GM19395 (cell line): ENCODE measurements at regions not wholly inside any gene's neighbourhood (a gene's known extent, or its start where the extent isn't known, plus 50 kb on each side); places are given as distances from the start of the nearest gene placed in this dataset.
"Not testable (repeated sequence)": the region's sequence is repeated elsewhere in the genome, so short reads cannot be mapped to it uniquely, and the experiment has no call there.

Experiments
- ATAC-seq: cut with Tn5 transposase; IDR thresholded peaks from one replicate; pipeline ENCODE4 v1.9.1; 2021; ENCODE audit warnings: mild to moderate bottlenecking, moderate library complexity; ENCODE audit not compliant: unreplicated experiment

DNA sequence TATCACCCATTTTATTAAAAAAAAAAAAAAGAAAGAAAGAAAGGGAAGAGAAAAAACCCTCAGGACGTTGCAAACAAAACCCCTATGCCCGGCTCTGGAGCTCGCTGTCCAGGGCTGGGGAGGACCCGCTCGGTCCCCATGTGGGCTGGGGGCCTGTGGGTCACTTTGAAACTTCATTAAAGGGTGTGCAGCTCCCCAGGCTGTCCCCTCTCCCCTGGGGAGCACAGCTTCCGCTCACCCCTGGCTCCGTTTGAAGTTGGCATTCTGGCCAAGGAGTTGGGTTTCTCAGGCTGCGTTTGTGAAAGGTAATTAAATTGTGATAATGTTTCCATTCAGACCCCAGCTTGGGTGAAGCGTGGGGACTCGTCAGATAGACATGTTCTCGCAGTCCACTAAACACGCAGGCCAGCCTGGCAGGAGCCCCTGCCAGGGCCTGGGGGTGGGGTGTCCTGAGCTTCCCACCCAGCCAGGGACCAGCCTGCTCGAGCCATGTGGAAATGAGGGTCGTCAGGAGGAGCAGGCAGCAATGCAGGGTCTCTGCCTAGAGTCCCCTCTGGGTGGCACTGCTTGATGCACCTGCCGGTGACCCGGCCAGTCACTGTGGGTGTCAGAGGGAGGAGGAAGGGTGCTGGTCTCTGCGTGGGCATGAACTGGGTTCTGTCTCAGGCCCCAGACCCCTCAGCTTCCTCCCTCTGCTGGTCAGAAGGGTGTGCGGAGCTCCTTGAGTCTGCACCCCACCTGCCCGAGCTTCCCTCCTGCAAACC lies 166.2 kb downstream of the INHBB start:
- no peak for ATAC-seq

- no peak for ATAC-seq
Observed at GRCh38 chr2:120513776-120514357, 167.9 kb downstream of the INHBB start.

DNA sequence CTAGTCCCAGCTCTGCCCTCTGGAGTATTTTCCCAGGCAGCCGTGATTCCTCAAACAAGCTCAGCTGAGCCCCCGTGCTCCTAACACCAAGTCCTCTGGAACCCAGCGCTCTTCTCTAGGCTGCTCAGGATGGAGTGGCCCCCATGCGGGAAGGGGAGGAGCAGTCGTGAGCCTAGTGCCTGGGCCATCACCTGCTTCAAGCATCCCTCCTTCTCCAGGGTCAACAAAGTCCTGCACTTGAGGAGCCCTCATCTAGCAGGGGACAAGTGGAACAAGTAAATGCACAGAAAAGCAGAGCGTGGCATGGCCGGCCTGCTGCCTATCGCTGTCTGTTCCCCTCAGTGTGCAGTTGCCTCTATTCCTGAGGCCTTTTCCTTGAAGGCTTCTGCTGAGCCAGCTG lies 168.6 kb downstream of the INHBB start:
- ATAC-seq: no peak

DNA sequence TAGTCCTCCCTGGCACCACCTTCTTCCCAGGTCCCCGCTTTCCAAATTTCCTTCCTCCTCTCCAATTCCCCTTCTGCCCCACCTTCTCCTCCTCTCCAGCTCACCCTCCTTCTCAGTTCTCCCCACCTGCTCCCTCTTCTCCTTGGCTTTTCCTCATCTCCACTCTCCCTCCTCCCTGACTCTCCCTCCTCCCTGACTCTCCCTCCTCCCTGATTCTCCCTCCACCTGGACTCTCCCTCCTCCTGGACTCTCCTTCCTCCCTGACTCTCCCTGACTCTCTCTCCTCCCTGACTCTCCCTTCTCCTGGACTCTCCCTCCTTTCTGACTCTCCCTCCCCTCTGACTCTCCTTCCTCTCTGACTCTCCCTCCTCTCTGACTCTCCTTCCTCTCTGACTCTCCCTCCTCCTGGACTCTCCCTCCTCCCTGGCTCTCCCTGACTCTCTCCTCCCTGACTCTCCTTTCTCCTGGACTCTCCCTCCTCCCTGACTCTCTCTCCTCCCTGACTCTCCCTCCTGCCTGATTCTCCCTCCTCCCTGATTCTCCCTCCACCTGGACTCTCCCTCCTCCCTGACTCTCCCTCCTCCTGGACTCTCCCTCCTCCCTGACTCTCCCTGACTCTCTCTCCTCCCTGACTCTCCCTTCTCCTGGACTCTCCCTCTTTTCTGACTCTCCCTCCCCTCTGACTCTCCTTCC lies 169.3 kb downstream of the INHBB start:
- ATAC-seq: not testable (repeated sequence)

DNA sequence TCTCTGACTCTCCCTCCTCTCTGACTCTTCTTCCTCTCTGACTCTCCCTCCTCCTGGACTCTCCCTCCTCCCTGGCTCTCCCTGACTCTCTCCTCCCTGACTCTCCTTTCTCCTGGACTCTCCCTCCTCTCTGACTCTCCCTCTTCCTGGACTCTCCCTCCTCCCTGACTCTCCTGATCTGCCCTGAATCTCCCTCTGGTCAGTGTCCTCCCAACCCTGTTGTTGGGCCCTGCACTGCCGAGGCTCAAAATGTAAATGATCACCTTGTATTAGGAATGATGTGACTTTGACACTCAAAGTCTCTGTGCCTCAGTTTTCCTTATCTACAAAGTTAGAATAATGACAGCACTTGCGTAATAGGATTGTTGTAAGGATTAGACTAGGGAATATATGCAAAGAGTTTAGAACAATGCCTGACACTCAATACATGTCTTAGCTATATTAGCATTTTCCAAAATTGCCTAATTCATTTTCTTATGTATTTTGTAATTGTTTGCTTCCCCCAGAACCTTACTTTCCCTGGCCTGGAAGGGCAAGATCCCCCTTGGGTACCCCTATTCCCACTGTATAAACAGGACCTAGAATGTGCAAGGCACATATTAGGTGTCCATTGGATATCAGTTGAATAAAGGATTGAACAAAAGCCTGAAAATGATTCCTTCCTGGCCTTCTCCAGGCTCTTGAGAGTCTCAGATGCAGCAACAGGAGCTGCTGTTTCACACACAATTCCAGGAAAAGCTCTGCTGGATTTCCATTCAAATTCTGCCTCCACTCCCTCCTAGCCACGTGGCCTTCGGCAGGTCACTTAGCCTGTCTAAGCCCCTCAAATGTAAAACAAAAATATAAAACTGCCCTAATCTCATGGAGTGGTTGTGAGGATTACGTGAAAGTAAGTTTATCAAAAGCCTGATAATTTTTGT lies 170.1 kb downstream of the INHBB start:
- no peak for ATAC-seq

DNA sequence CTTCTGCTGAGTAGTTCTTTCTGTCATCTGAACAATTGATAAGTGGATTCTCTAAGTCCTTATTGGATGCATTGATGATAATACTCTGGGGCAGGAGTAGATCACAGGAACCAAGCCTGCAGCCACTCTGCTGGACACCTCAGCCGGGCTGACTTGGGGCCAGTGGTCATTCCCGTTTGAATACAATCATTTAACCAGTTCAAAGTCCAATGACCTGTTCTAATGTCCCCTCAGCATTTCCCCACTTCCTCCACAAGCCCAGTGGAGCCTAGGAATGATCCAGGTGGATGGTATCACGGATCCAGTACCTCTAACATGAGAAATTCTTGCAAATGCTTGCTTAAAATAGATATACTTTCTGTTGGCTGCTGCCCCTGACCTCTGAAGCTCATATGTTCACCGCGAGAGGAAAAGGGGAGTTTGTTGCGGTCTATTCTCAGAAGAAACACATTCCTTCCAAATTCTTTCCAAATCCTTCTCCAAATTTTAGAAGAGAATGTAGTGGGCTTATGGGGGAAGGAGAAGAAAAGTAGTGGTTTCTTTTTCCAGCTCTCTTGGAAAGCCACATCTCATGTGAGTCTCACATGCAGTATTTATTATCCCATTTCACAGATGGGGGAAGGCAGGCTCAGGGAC lies 170.9 kb downstream of the INHBB start:
- no peak for ATAC-seq

GRCh38 chr2:120517751-120518469 lies 172.0 kb downstream of the INHBB start:
- ATAC-seq: no peak

DNA sequence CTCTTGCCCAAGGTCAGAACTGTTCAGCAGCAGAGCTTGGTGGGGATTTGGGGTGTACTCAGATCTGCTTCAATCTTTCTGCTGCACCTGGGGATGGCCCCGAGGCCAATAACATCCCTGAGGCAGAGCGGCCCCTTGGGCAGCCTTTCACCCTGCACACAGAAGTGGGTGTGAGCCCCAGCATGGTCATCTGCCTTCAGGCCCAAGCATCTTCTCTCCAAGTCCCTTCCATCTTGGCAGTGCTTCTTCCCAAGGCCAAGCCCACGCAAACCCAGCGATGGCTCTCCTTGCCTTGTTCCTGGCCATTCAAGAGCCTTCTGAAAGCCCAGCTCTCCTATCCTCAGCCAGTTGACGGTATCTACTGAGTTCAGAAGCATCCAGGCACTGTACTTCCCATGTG lies 172.9 kb downstream of the INHBB start:
- ATAC-seq: no peak

- ATAC-seq: no peak
Observed at GRCh38 chr2:120519469-120519868, 173.5 kb downstream of the INHBB start.

GRCh38 chr2:120520454-120520853 lies 174.5 kb downstream of the INHBB start:
- ATAC-seq: no peak

DNA sequence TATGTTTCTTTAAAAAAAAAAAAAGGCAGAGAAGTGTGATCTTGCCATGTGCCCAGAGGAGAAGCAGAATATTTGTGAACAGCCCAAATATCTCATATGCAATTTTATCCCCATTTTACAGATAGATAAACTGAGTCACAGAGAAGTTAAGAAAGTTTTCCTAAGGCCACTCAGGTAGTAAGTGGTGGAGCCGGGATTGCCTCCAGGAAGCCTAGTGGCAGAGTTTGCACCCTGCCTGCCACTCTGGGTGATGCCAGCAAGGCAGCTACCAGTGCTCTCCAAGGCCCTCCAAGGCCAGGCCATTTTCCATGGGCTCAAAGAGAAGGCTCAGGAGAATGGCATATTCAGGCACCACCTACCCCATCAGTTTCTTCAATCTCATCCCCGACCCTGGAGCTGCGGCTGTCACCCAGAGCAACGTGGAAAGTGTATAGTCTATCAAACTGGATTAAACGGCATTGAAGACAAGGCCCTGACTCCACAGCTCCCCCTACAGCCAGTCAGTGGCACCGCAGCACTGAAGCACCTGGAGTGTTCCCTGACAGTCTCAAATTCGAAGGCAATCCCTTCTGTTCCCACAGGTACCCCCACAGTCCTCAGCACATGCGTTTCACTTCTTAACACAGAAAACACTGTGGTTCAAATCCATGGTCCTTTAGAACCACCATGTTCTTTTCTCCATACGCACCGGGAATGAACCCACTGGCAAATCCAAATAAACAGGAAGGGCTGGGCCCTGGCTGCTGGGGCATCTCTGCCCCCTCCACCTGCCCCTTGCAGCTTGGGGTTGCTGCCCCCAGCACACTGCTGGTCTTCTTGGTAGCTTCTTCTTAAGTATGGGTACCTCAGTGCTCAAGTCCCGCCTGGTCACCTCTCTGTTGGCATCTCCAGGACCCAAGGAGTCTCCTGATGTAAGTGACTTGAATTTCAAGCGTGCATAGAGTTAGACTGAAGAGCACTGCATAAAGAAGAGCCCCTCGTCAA lies 175.3 kb downstream of the INHBB start:
- ATAC-seq: no peak

GRCh38 chr2:120522151-120522751 lies 176.3 kb downstream of the INHBB start:
- ATAC-seq: no peak

- ATAC-seq: no peak
Observed at GRCh38 chr2:120523766-120524165, 177.8 kb downstream of the INHBB start.

DNA sequence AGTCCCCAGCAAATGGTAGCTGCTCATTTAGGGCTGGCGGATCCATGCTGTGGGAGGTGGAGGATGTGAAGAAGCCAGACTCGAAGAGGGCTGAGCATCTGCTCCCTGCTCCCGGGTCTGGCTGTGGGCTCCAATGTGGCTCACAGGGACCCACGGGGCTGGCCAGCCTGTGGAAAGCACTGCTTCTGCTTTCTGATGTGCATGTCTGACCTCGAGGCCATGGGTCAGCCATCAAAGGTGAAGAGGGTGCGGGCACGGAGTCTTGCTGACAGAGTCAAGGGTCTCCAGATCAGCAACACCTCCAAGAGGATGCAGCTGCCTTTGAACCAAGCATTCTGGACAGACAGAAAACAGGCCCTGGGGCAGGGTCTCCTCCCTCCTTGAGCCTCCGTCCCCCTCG lies 178.2 kb downstream of the INHBB start:
- ATAC-seq: no peak

GRCh38 chr2:120525056-120526046 lies 179.4 kb downstream of the INHBB start:
- no peak for ATAC-seq

- ATAC-seq: no peak
Observed at GRCh38 chr2:120526047-120526562, 180.2 kb downstream of the INHBB start.
